Heart left ventricle (tissue), 16 donors: ENCODE measurements at regions not wholly inside any gene's neighbourhood (a gene's known extent, or its start where the extent isn't known, plus 50 kb on each side); places are given as distances from the start of the nearest gene placed in this dataset.
"Not testable (repeated sequence)": the region's sequence is repeated elsewhere in the genome, so short reads cannot be mapped to it uniquely, and the experiment has no call there.

Source experiments
- ATAC-seq, 4 donors: fragments of 200-7000 bp; cut with Tn5 transposase; one replicate each; pipeline ENCODE4 v1.9.1; 2020 to 2022; ENCODE audit warnings: moderate library complexity in 4 of 4, mild to moderate bottlenecking in 3 of 4, moderate number of reproducible peaks in 1 of 4
- DNase-seq, 5 donors: peaks; one replicate each; pipeline ENCODE4 v3.0.0-alpha.2; 2020
- H3K27ac ChIP-seq, 12 donors: fragments of 200-600 bp; sonication (generic) in 4 of 12; one replicate each; pipeline versions ENCODE4 v1.5.0 to v1.8.0; 2016 to 2022; ENCODE audit warnings: mild to moderate bottlenecking in 2 of 12
- H3K27me3 ChIP-seq, 9 donors: fragments of 200-600 bp; sonication (generic) in 2 of 9; one replicate each; pipeline versions ENCODE4 v1.5.1 to v1.8.0; 2016 to 2022; ENCODE audit warnings: mild to moderate bottlenecking in 3 of 9
- H3K36me3 ChIP-seq, 9 donors: fragments of 200-600 bp; sonication (generic) in 2 of 9; one replicate each; pipeline versions ENCODE4 v1.5.0 to v1.8.0; 2018 to 2022; ENCODE audit warnings: mild to moderate bottlenecking in 2 of 9
- H3K4me1 ChIP-seq, 12 donors: fragments of 200-600 bp; sonication (generic) in 4 of 12; one replicate each; pipeline versions ENCODE4 v1.5.0 to v1.8.0; 2016 to 2022; ENCODE audit warnings: mild to moderate bottlenecking in 3 of 12
- H3K4me3 ChIP-seq, 12 donors: fragments of 200-600 bp; sonication (generic) in 4 of 12; one replicate each; pipeline versions ENCODE4 v1.5.0 to v1.8.0; 2017 to 2022; ENCODE audit warnings: mild to moderate bottlenecking in 9 of 12, moderate library complexity in 4 of 12
- H3K9me3 ChIP-seq, 12 donors: fragments of 200-600 bp; sonication (generic) in 4 of 12; one replicate each; pipeline versions ENCODE4 v1.5.0 to v1.8.0; 2016 to 2022; ENCODE audit warnings: mild to moderate bottlenecking in 1 of 12
- POLR2A ChIP-seq, 2 donors: fragments of 450-650 bp; IDR thresholded peaks; one replicate each; pipeline ENCODE4 v1.6.1; 2017; ENCODE audit warnings: antibody characterized with exemption in 2 of 2, mild to moderate bottlenecking in 2 of 2, moderate library complexity in 2 of 2
- WGBS, 4 donors: extraction: QIAGEN DNeasy Blood & Tissue Kit in 2 of 4; methylation state at CpG; one replicate each; pipeline versions ENCODE4 v1.1.5 to v1.1.7; 2013 to 2018; 5-methylcytosine and 5-hydroxymethylcytosine counted together
- intact Hi-C, 10 donors: fragments of 100-400 bp; cut with DNase I; formaldehyde crosslinking; loops; one replicate each; pipeline versions ENCODE4 v1.11.1 to v1.14.2; 2022
- TF ChIP-seq, protein P1 (sequence below), 12 donors: fragments of 200-600 bp; sonication (generic) in 4 of 12; IDR thresholded peaks; one replicate each; pipeline versions ENCODE4 v1.5.0 to v1.8.0; 2018 to 2022; ENCODE audit warnings: antibody characterized with exemption in 12 of 12, mild to moderate bottlenecking in 5 of 12
- donor health status: ischemic (EF 13 %, LVEDD 7.1; RV severe dilation, severe dysfunction).
- donor health status: healthy with polysubstance abuse.
- donor health status: DM: no; HTN: yes; CAD: no.
- donor health status: DM: no; HTN: no; CAD: no.
- donor health status: ischemic (EF 25% LVEDD 6.9; RV normal size, moderate dysfunction).
- donor health status: ischemic (EF 25% LVEDD 5.7; RV mildly dilated, moderate dysfunction).
- donor health status: healthy.
- donor health status: DM: yes; HTN: yes; CAD: no.
- donor health status: ischemic (EF 35%, LVEDD 5.7; RV mildly dilated, moderate dysfunction).
- donor health status: nonischemic (EF 11% LVEDD 7.7; RV severe dilation, severe dysfunction).
- donor health status: DM: yes; HTN: yes; CAD: no.
- donor health status: PGD.
- donor health status: ischemic (EF 29% LVEDD 5.4; RV normal size, mild dysfunction).
- donor health status: nonischemic (EF 23%, LVEDD 6.1; RV moderate dilation, normal function).

DNA sequence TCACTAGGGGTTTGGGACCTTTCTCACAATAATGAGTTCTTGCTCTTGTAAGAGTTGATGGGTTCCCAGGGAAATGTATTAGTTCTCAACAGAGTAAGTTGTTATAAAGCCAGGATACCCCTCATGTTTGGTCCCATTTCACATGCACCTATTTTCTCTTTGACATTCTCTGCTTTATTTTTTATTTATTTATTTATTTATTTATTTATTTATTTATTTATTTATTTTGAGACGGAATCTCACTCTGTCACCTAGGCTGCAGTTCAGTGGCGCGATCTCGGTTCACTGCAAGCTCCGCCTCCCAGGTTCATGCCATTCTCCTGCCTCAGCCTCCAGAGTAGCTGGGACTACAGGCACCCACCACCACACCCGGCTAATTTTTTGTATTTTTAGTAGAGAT, 52.2 kb downstream of the ACTRT1 start:
- 74 to 91% (median 86%) methylated on average over 6 of the region's 6 CpGs for WGBS, 4 donors
- H3K36me3 ChIP-seq, H3K4me1 ChIP-seq, H3K27me3 ChIP-seq, intact Hi-C loops, H3K4me3 ChIP-seq, DNase-seq, H3K9me3 ChIP-seq, H3K27ac ChIP-seq, ATAC-seq: not testable (repeated sequence)

DNA sequence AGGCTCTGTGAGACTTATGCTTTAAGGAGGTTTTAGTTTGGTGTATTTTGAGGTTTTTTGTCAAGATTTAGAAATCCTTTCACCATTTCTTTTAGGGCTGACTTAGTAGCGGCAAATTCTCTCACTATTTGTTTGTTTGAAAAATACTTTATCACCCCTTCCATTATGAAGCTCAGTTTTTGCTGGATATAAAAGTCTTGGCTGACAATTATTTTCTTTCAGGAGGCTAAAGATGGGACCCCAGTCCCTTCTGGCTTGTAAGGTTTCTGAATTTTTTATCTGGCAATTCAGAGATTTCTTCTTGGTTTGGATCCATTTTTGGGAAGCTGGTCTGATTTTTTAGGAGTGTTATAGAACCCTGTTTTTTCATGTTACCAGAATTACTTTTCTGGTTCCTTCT, 88.5 kb downstream of the ACTRT1 start:
- H3K4me1 ChIP-seq: no peaks in the 10 kb centered on the region
- TF ChIP-seq, protein P1, sequence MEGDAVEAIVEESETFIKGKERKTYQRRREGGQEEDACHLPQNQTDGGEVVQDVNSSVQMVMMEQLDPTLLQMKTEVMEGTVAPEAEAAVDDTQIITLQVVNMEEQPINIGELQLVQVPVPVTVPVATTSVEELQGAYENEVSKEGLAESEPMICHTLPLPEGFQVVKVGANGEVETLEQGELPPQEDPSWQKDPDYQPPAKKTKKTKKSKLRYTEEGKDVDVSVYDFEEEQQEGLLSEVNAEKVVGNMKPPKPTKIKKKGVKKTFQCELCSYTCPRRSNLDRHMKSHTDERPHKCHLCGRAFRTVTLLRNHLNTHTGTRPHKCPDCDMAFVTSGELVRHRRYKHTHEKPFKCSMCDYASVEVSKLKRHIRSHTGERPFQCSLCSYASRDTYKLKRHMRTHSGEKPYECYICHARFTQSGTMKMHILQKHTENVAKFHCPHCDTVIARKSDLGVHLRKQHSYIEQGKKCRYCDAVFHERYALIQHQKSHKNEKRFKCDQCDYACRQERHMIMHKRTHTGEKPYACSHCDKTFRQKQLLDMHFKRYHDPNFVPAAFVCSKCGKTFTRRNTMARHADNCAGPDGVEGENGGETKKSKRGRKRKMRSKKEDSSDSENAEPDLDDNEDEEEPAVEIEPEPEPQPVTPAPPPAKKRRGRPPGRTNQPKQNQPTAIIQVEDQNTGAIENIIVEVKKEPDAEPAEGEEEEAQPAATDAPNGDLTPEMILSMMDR (IDR thresholded peaks at IDR 0.05): no peak
- no peak for TF ChIP-seq POLR2A (IDR thresholded peaks at IDR 0.05)
- no peak overlapping the region for H3K27ac ChIP-seq
- H3K27me3 ChIP-seq: no peaks in the 10 kb centered on the region
- intact Hi-C loops: no loop called here
- WGBS, 4 donors: 76 to 87% (median 80%) methylated on average over 1 of the region's 1 CpG
- H3K9me3 ChIP-seq: peaks cover 0 to 7% (median 0%) of the 10 kb centered on the region in 12 donors
- H3K4me3 ChIP-seq: no peak overlapping the region
- no peak for DNase-seq
- no peak for ATAC-seq
- H3K36me3 ChIP-seq: no peaks in the 10 kb centered on the region

DNA sequence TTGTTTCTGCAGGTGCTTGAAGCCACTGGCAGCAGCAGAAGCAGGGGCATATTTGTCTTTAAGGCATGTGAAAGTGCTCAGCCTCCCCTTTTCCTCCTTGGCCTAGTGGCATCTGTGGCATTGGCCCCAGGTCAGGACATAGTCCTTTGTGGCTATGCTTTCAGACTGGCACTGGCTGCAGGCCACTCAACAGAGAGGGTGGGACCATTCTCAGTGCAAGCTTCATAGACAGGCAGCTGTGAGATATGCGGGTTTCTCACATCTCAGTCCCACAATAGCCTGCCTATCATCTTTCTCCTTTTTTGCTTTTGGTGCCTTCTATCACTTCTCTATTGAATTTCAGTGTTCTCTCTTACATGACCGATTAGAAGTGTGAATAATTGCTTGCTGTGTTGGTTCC, 104.8 kb downstream of the ACTRT1 start:
- ATAC-seq (no peak), DNase-seq (no peak)
- TF ChIP-seq, protein P1 (IDR thresholded peaks at IDR 0.05): no peak
- TF ChIP-seq POLR2A (IDR thresholded peaks at IDR 0.05): no peak
- no peaks in the 10 kb centered on the region for H3K4me1 ChIP-seq
- WGBS, 4 donors: 45 to 76% (median 64%) methylated on average over 2 of the region's 2 CpGs
- no peaks in the 10 kb centered on the region for H3K9me3 ChIP-seq
- intact Hi-C loops: no loop called here
- H3K4me3 ChIP-seq: no peak overlapping the region
- H3K27me3 ChIP-seq: no peaks in the 10 kb centered on the region
- no peaks in the 10 kb centered on the region for H3K36me3 ChIP-seq
- no peak overlapping the region for H3K27ac ChIP-seq

DNA sequence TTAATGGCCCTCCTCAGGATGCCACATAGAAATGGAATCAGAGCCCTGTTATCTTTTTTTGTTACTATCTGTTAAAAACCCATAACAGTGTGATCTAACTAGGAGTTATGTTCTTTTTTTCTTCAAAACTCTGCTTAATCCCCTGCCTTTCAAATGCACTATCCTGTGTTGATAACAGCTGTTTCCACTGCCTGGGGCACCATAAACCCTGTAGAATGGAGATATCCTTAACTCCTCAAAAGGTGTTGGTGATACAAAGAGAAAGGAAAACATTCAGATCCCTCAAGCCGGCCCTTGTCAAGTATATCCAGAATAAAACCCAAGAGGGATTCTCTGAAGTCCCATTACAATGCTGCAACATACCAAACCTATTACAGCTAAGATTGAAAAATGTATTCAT, 108.6 kb downstream of the ACTRT1 start:
- intact Hi-C loops: no loop called here
- Histone ChIP-seq H3K36me3 (no peaks in the 10 kb centered on the region), H3K27ac (no peak overlapping the region), H3K9me3 (no peaks in the 10 kb centered on the region), H3K4me1 (no peaks in the 10 kb centered on the region), H3K4me3 (no peak overlapping the region), H3K27me3 (no peaks in the 10 kb centered on the region)
- WGBS, 4 donors: 15 to 27% (median 20%) methylated on average over 1 of the region's 1 CpG
- TF ChIP-seq, protein P1 (IDR thresholded peaks at IDR 0.05): no peak
- no peak for TF ChIP-seq POLR2A (IDR thresholded peaks at IDR 0.05)
- no peak for ATAC-seq
- DNase-seq: no peak

DNA sequence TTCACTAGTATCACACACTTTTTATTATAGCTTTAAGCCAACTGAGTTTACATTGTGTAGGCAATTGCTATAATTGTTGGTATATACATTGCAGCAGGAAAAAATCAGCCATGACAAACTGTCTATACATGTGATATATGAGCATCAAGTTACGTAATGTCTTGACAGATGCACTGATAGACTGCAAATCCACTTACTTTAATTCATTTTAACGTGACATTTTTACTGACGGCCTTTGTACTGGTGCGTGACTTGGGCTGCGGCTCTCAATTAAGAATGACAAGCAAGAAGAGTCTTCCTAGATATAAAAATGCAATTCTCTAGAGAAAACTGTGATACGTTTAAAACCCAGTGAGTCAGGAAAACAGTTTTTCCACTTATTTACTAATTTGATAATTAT, 143.8 kb downstream of the ACTRT1 start:
- H3K4me3 ChIP-seq: no peak overlapping the region
- DNase-seq (no peak), ATAC-seq (no peak)
- no peaks in the 10 kb centered on the region for H3K4me1 ChIP-seq
- TF ChIP-seq, protein P1 (IDR thresholded peaks at IDR 0.05): no peak
- no peak for TF ChIP-seq POLR2A (IDR thresholded peaks at IDR 0.05)
- no peaks in the 10 kb centered on the region for H3K9me3 ChIP-seq
- no peak overlapping the region for H3K27ac ChIP-seq
- H3K36me3 ChIP-seq: no peaks in the 10 kb centered on the region
- 70 to 87% (median 79%) methylated on average over 6 of the region's 6 CpGs for WGBS, 4 donors
- H3K27me3 ChIP-seq: no peaks in the 10 kb centered on the region
- intact Hi-C loops: no loop called here
